Nephron progenitor cell (in vitro differentiated cells): ENCODE measurements at regions not wholly inside any gene's neighbourhood (a gene's known extent, or its start where the extent isn't known, plus 50 kb on each side); places are given as distances from the start of the nearest gene placed in this dataset.

Source experiments
- DNase-seq: peaks from one replicate; pipeline ENCODE4 v3.0.0; 2021
- H3K27ac Mint-ChIP-seq: 2 replicates; pipeline ENCODE4 v1.8.0; 2021; ENCODE audit warnings: mild to moderate bottlenecking, moderate library complexity, mixed read lengths
- H3K27me3 Mint-ChIP-seq: 2 replicates; pipeline ENCODE4 v1.8.0; 2021; ENCODE audit warnings: mild to moderate bottlenecking, low read depth, mixed read lengths; ENCODE audit not compliant: poor library complexity
- H3K36me3 Mint-ChIP-seq: 2 replicates; pipeline ENCODE4 v1.8.0; 2021; ENCODE audit warnings: low read depth, mixed read lengths
- H3K4me1 Mint-ChIP-seq: 2 replicates; pipeline ENCODE4 v1.8.0; 2021; ENCODE audit warnings: mixed read lengths
- H3K4me3 Mint-ChIP-seq: 2 replicates; pipeline ENCODE4 v1.8.0; 2021; ENCODE audit warnings: mild to moderate bottlenecking, moderate library complexity, mixed read lengths
- H3K9me3 Mint-ChIP-seq: 2 replicates; pipeline ENCODE4 v1.8.0; 2021; ENCODE audit warnings: mild to moderate bottlenecking, moderate library complexity, mixed read lengths
- CTCF ChIP-seq: fragments of 200-600 bp; sonication (generic); IDR thresholded peaks from 2 replicates; pipeline ENCODE4 v1.5.0; 2021; ENCODE audit warnings: antibody characterized with exemption

- H3K27me3 Mint-ChIP-seq, result peaks cover 4% of the 10 kb centered on the region
Measured at GRCh38 chr13:70297189-70297616, 189.0 kb upstream of the KLHL1 start.

GRCh38 chr13:70284371-70284770 is 176.1 kb upstream of the KLHL1 start:
- no peaks in the 10 kb centered on the region for H3K27me3 Mint-ChIP-seq
- no peaks in the 10 kb centered on the region for H3K4me1 Mint-ChIP-seq
- TF ChIP-seq CTCF, result no peak
- H3K27ac Mint-ChIP-seq, result no peak overlapping the region
- DNase-seq, result no peak
- H3K4me3 Mint-ChIP-seq, result no peak overlapping the region
- H3K36me3 Mint-ChIP-seq, result no peaks in the 10 kb centered on the region
- no peaks in the 10 kb centered on the region for H3K9me3 Mint-ChIP-seq

More at GRCh38 chr13:70297189-70297616, 189.0 kb upstream of the KLHL1 start:
- no peak for TF ChIP-seq CTCF
- Mint-ChIP-seq H3K27ac (no peak overlapping the region), H3K9me3 (peaks cover 32% of the 10 kb centered on the region), H3K4me3 (no peak overlapping the region), H3K36me3 (no peaks in the 10 kb centered on the region), H3K4me1 (no peaks in the 10 kb centered on the region)
- DNase-seq, result no peak

GRCh38 chr13:70275841-70276240 is 167.6 kb upstream of the KLHL1 start:
- no peaks in the 10 kb centered on the region for H3K9me3 Mint-ChIP-seq
- no peaks in the 10 kb centered on the region for H3K27me3 Mint-ChIP-seq
- H3K36me3 Mint-ChIP-seq, result no peaks in the 10 kb centered on the region
- no peak for DNase-seq
- no peak overlapping the region for H3K27ac Mint-ChIP-seq
- H3K4me1 Mint-ChIP-seq, result no peaks in the 10 kb centered on the region
- TF ChIP-seq CTCF, result no peak
- no peak overlapping the region for H3K4me3 Mint-ChIP-seq

- Mint-ChIP-seq H3K9me3 (no peaks in the 10 kb centered on the region), H3K4me3 (no peak overlapping the region), H3K4me1 (no peaks in the 10 kb centered on the region), H3K27me3 (no peaks in the 10 kb centered on the region), H3K27ac (no peak overlapping the region), H3K36me3 (no peaks in the 10 kb centered on the region)
- no peak for TF ChIP-seq CTCF
- DNase-seq, result no peak
Measured at GRCh38 chr13:70255406-70255991, 147.2 kb upstream of the KLHL1 start.

- Mint-ChIP-seq H3K36me3 (no peaks in the 10 kb centered on the region), H3K9me3 (no peaks in the 10 kb centered on the region), H3K27ac (no peak overlapping the region), H3K4me1 (peaks cover 6% of the 10 kb centered on the region), H3K27me3 (no peaks in the 10 kb centered on the region), H3K4me3 (no peak overlapping the region)
- no peak for DNase-seq
- TF ChIP-seq CTCF, result no peak
Measured at GRCh38 chr13:70253834-70254233, 145.6 kb upstream of the KLHL1 start.

- no peaks in the 10 kb centered on the region for H3K9me3 Mint-ChIP-seq
- H3K4me1 Mint-ChIP-seq, result peaks cover 7% of the 10 kb centered on the region
- no peak overlapping the region for H3K4me3 Mint-ChIP-seq
- H3K36me3 Mint-ChIP-seq, result no peaks in the 10 kb centered on the region
- no peaks in the 10 kb centered on the region for H3K27me3 Mint-ChIP-seq
- no peak overlapping the region for H3K27ac Mint-ChIP-seq
- DNase-seq, result no peak
- TF ChIP-seq CTCF, result no peak
Measured at GRCh38 chr13:70253411-70253810, 145.2 kb upstream of the KLHL1 start.
